HT-29 (cell line): ENCODE measurements at regions not wholly inside any gene's neighbourhood (a gene's known extent, or its start where the extent isn't known, plus 50 kb on each side); places are given as distances from the start of the nearest gene placed in this dataset.
"Not testable (repeated sequence)": the region's sequence is repeated elsewhere in the genome, so short reads cannot be mapped to it uniquely, and the experiment has no call there.

Experiments used
- DNase-seq: peaks from one replicate; pipeline ENCODE4 v3.0.0-alpha.2; 2015; ENCODE audit warnings: low spot score

- DNase-seq, result no peak
Observed at GRCh38 chr21:35606146-35606545, 454.2 kb downstream of the SETD4 start.

GRCh38 chr21:35603494-35603893, 456.8 kb downstream of the SETD4 start:
- no peak for DNase-seq

- DNase-seq, result no peak
Observed at GRCh38 chr21:35602811-35603362, 457.4 kb downstream of the SETD4 start.

GRCh38 chr21:35601211-35601610, 459.1 kb downstream of the SETD4 start:
- no peak for DNase-seq

GRCh38 chr21:35599164-35599563, 461.2 kb downstream of the SETD4 start:
- no peak for DNase-seq

- no peak for DNase-seq
Observed at GRCh38 chr21:35597750-35598339, 462.5 kb downstream of the SETD4 start.

- DNase-seq, result no peak
Observed at GRCh38 chr21:35594905-35595304, 465.4 kb downstream of the SETD4 start.

- no peak for DNase-seq
Observed at GRCh38 chr21:35593000-35593502, 467.3 kb downstream of the SETD4 start.

- not testable (repeated sequence) for DNase-seq
Observed at GRCh38 chr21:35590284-35590683, 470.0 kb downstream of the SETD4 start.

GRCh38 chr21:35587841-35588380, 472.4 kb downstream of the SETD4 start:
- DNase-seq, result no peak

- DNase-seq, result no peak
Observed at GRCh38 chr21:35586305-35586704, 474.0 kb downstream of the SETD4 start.

- DNase-seq, result no peak
Observed at GRCh38 chr21:35585878-35586277, 474.4 kb downstream of the SETD4 start.

GRCh38 chr21:35585155-35585554, 475.2 kb downstream of the SETD4 start:
- no peak for DNase-seq

- no peak for DNase-seq
Observed at GRCh38 chr21:35583566-35584216, 476.6 kb downstream of the SETD4 start.

GRCh38 chr21:35582731-35583130, 477.6 kb downstream of the SETD4 start:
- no peak for DNase-seq

GRCh38 chr21:35581640-35582039, 478.7 kb downstream of the SETD4 start:
- no peak for DNase-seq

- no peak for DNase-seq
Observed at GRCh38 chr21:35579520-35580293, 480.6 kb downstream of the SETD4 start.

GRCh38 chr21:35578831-35579471, 481.4 kb downstream of the SETD4 start:
- no peak for DNase-seq

- DNase-seq, result no peak
Observed at GRCh38 chr21:35578347-35578782, 482.0 kb downstream of the SETD4 start.

- DNase-seq, result no peak
Observed at GRCh38 chr21:35575280-35575915, 484.9 kb downstream of the SETD4 start.
